ENCODE measurements at regions not wholly inside any gene's neighbourhood (a gene's known extent, or its start where the extent isn't known, plus 50 kb on each side); places are given as distances from the start of the nearest gene placed in this dataset.

DNA sequence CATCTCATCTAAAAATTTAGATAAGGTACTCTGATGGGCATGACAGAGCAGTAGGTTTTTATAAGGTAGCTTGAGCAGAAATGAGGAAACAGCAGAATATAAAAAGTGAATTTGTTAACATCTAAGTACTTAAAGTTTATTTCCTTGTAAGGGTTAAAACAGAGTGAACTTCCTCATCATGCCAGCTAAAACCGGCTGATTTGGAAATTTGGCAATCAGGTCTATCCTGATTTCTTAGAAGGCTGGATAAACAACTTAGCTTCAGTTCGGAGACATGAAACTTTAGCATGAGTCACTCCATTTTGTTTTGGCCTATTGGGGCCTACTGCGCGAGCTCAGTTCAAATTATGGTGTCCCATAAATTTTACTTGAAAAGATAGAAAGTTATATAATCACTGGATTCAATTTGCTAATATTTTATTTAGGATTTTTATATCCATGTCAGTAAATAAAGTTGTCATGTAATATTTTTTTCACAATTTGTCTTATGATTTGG lies 241.6 kb upstream of the RORB start:
- Histone ChIP-seq H3K27ac (no peak overlapping the region), H3K9me3 (no peaks in the 10 kb centered on the region), H3K36me3 (no peaks in the 10 kb centered on the region), H3K4me1 (no peaks in the 10 kb centered on the region), H3K27me3 (no peaks in the 10 kb centered on the region), H3K4me3 (no peak overlapping the region), H3K9ac (ENCODE audit: low read depth in 2 of 2, low read length in 2 of 2) (no peak overlapping the region)
- intact Hi-C loops (cut with DNase I): no loop called here
- TF ChIP-seq, protein P1, sequence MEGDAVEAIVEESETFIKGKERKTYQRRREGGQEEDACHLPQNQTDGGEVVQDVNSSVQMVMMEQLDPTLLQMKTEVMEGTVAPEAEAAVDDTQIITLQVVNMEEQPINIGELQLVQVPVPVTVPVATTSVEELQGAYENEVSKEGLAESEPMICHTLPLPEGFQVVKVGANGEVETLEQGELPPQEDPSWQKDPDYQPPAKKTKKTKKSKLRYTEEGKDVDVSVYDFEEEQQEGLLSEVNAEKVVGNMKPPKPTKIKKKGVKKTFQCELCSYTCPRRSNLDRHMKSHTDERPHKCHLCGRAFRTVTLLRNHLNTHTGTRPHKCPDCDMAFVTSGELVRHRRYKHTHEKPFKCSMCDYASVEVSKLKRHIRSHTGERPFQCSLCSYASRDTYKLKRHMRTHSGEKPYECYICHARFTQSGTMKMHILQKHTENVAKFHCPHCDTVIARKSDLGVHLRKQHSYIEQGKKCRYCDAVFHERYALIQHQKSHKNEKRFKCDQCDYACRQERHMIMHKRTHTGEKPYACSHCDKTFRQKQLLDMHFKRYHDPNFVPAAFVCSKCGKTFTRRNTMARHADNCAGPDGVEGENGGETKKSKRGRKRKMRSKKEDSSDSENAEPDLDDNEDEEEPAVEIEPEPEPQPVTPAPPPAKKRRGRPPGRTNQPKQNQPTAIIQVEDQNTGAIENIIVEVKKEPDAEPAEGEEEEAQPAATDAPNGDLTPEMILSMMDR (IDR thresholded peaks at IDR 0.05): no peak
- DNase-seq: no peak

DNA sequence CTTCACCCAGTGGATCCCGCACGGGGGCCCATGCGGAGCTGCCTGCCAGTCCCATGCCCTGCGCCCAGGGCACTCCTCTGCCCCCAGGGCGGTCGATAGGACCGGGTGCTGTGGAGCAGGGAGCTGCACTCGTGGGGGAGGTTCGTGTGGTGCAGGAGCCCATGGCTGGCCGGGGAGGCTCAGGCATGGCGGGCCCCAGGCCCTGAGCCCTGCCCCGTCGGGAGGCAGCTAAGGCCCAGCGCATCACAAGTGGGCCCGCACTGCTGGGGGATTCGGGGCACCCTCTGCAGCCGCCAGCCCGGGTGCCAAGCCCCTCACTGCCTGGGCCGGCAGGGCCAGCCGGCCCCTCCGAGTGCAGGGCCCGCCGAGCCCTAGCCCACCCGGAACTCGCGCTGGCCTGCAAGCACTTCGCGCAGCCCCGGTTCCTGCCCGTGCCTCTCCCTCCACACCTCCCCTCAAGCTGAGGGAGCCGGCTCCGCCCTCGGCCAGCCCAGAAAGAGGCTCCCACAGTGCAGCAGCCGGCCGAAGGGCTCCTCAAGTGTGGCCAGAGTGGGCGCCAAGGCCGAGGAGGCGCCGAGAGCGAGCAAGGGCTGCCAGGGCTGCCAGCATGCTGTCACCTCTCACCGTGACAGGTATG lies 221.1 kb upstream of the RORB start:
- H3K9ac ChIP-seq (ENCODE audit: low read depth in 2 of 2, low read length in 2 of 2): no peak overlapping the region
- intact Hi-C loops (cut with DNase I): no loop called here
- DNase-seq: no peak

DNA sequence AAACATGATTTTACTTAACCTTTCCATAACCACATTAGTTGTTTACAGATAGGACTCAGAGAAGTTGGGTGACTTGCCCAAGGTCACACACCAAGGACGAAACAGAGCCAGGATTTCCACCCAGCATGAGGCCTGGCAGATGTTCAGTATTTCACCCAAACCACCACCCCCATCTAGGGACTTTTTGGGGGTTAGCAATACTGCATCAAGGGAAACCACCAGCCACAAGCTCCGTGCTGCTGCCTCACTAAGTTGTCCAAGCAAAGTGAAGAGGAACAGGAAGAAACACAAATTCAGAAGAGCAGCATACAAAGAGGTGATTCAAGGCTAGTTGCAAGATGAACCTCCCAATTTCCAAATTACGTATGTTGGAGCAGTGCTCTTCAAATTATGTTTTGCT lies 219.6 kb upstream of the RORB start:
- Histone ChIP-seq H3K36me3 (no peaks in the 10 kb centered on the region), H3K4me1 (no peaks in the 10 kb centered on the region), H3K9ac (ENCODE audit: low read depth in 2 of 2, low read length in 2 of 2) (no peak overlapping the region), H3K27ac (no peak overlapping the region), H3K27me3 (no peaks in the 10 kb centered on the region), H3K9me3 (no peaks in the 10 kb centered on the region), H3K4me3 (no peak overlapping the region)
- TF ChIP-seq, protein P1 (IDR thresholded peaks at IDR 0.05): no peak
- DNase-seq: no peak
- intact Hi-C loops (cut with DNase I): no loop called here

More for the DNA sequence above, 221.1 kb upstream of the RORB start:
- no peaks in the 10 kb centered on the region for H3K4me1 ChIP-seq
- TF ChIP-seq, protein P1 (IDR thresholded peaks at IDR 0.05): no peak
- no peaks in the 10 kb centered on the region for H3K27me3 ChIP-seq
- no peaks in the 10 kb centered on the region for H3K9me3 ChIP-seq
- H3K27ac ChIP-seq: no peak overlapping the region
- no peak overlapping the region for H3K4me3 ChIP-seq
- H3K36me3 ChIP-seq: no peaks in the 10 kb centered on the region

DNA sequence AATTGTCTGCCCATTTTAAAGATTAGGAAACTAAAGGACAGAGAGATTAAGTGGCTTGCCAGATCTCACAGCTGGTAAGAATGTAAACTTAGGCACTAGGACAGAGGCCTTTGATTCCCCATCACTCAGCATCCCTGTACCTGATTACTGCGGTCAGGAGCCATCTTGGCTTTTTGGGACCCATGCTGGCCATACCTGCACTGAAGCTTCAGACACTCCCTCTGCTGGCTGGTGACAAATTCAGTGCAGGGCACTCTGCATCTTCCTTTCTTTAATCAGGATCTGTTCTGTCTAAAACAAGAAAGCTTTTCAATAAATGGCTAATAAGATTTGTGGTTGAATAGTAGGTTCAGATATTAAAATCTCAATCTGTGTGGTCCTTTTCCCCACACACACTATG lies 215.5 kb upstream of the RORB start:
- Histone ChIP-seq H3K9me3 (no peaks in the 10 kb centered on the region), H3K9ac (ENCODE audit: low read depth in 2 of 2, low read length in 2 of 2) (no peak overlapping the region), H3K36me3 (no peaks in the 10 kb centered on the region), H3K4me3 (no peak overlapping the region), H3K4me1 (no peaks in the 10 kb centered on the region), H3K27ac (no peak overlapping the region), H3K27me3 (no peaks in the 10 kb centered on the region)
- DNase-seq: no peak
- intact Hi-C loops (cut with DNase I): no loop called here
- TF ChIP-seq, protein P1 (IDR thresholded peaks at IDR 0.05): no peak

DNA sequence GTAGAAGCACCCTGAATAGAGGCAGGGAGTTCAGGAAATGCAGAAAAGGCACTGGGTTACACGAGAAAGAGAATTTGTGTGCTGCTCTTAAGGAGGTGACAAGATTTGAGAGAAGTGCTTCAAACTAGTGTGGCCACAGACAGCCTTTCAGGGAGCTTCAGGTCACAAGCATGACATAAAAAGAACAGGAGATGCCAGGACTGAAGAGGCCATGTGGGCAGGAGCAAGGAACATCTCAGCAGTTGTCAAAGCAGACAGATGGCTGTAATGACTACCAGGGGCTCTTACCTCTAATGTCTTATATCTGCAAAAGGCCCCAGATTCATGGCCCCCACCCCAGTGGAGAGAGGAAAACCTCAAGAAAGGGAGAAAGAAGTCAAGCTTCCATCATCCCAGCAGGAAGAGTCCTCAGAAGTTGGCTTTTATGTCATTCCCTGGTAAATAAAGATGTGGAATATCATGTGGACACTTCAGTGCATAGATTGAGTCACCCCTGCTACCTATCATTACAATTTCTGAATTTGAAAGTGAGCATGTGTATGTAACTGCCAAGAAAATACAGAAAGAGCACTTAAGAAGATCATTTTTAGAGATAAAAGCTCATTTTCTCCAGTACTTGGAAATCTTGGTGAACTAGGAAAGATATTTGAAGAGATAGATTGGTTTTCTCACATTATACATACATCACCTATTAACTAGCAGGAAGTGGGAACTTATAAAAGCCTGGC lies 214.4 kb upstream of the RORB start:
- no peak overlapping the region for H3K9ac ChIP-seq (ENCODE audit: low read depth in 2 of 2, low read length in 2 of 2)
- intact Hi-C loops (cut with DNase I): no loop called here
- H3K27ac ChIP-seq: no peak overlapping the region
- H3K9me3 ChIP-seq: no peaks in the 10 kb centered on the region
- H3K36me3 ChIP-seq: no peaks in the 10 kb centered on the region
- no peak for DNase-seq
- H3K4me1 ChIP-seq: no peaks in the 10 kb centered on the region
- H3K4me3 ChIP-seq: no peak overlapping the region
- TF ChIP-seq, protein P1 (IDR thresholded peaks at IDR 0.05): no peak
- H3K27me3 ChIP-seq: no peaks in the 10 kb centered on the region

Measured in colonic mucosa (tissue), 4 donors.